HG02571 (cell line): ENCODE measurements at regions not wholly inside any gene's neighbourhood (a gene's known extent, or its start where the extent isn't known, plus 50 kb on each side); places are given as distances from the start of the nearest gene placed in this dataset.

Source experiments
- ATAC-seq: cut with Tn5 transposase; IDR thresholded peaks from one replicate; pipeline ENCODE4 v1.9.1; 2021; ENCODE audit warnings: mild to moderate bottlenecking, moderate library complexity; ENCODE audit not compliant: unreplicated experiment

DNA sequence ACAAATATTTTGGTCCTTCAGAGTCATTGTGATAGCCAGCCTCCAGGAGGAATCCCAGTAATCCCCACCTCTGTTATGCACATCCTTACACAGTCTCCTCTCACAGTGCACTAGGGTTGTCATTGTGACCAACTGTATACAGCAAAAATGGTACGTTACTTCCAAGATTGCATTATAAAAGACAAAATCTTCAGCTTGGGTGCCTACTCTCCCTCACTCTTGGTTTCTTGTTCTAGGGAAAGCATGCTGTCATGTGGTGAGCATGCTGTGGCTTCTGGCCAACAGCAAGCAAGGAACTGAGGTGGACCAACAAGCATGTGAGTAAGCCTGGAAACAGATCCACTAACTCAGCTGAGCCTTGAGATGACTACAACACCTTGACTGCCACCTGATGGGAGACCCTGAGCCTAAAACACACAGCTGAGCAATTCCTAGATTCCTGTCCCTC lies 130.1 kb upstream of the DST start:
- ATAC-seq: peak; percentile 60

GRCh38 chr6:56771929-56772607 lies 129.4 kb upstream of the DST start:
- ATAC-seq: no peak

- ATAC-seq: no peak
Measured at GRCh38 chr6:56771189-56771588, 128.5 kb upstream of the DST start.

GRCh38 chr6:56770011-56770520 lies 127.4 kb upstream of the DST start:
- ATAC-seq: no peak

DNA sequence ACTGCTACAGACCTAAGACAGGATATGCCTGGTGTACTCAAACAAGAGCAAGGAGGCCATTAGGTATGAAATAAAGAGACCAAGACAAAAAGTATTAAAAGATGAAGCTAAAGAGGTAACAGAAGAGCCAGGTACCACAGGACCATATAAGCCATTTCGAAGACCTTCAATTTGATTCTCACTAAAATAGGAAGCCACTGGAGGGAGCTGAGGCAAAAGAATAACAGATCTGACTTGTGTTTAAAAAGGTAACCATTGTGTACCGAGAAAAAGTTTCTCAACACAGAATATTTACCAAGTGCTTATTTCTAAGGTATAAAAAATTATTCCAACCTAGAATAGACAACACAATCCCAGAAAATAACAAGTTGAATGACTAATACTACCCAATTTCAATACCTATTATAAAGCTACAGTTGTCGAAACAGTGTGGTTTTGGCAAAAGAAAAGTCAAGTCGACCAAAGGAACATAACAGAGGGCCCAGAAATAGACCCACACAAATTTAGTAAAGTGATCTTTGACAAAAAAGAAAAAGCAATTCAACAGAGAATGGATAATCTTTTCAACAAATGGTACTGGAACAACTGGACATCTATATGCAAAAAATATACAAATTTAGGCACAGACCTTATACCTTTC lies 125.3 kb upstream of the DST start:
- no peak for ATAC-seq

- no peak for ATAC-seq
Measured at GRCh38 chr6:56767435-56767834, 124.7 kb upstream of the DST start.

- ATAC-seq: peak; percentile 80
Measured at GRCh38 chr6:56766806-56767178, 124.1 kb upstream of the DST start.

DNA sequence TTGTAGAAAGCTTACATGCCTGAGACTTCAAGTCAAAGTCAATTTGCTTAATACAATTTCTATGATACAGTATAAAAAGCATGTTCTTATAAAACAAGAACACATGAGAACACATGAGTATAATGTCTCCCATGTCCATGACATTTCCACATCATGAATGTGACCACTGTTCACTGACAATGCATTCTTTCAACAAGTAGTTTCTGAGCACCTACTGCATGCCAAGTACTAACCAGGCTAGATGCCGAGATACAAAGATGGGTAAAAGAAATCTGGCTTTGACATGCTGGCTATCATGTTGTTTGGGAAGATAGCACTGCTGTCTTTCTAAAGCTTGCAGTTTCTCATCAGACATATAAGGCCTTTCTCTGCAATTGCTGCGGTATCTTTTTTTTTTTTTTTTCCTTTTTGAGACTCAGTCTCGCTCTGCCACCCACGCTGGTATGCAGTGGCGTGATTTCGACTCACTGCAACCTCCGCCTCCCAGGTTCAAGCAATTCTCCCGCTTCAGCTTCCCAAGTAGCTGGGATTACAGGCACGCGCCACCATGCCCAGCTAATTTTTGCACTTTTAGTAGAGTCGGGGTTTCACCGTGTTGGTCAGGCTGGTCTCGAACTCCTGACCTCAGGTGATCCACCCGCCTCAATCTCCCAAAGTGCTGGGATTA lies 123.6 kb upstream of the DST start:
- ATAC-seq: no peak

DNA sequence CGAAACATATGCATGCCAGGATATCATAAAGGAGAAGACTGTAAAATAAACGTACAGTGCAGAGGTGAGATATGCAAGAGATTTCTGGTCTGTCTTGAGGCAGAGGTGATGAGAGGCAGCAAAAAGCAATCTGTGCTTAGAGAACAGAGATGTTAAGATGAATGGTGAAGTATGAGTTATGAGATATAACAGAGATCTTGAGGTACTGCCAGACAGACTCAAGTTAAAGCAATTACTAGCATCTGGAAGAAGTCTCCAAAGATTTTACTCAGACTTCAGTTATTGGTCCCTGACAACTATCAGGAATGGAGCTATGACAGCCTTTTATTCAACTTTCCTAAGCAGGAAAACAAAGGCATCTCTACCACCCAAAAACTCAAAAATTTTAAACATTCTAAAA lies 122.8 kb upstream of the DST start:
- no peak for ATAC-seq

GRCh38 chr6:56764081-56764566 lies 121.4 kb upstream of the DST start:
- ATAC-seq: peak; percentile 53

DNA sequence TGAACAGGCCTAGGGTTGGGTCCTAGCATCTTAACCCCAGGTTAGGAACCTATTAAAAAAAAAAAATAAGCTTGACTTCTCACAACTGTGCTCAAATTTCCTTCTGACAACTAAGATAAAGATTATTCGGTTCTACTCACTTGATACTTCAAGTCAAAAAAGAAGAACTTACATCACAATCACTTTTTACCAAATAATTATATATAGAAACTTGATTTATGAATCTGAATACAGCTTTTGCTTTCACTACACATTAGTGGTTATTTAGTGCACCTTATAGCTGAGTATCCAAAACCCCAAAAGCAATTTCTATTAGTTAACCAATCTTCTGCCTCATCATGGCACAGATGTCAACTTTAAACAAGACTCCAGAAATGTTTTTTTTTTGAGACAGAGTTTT lies 119.0 kb upstream of the DST start:
- ATAC-seq: no peak

DNA sequence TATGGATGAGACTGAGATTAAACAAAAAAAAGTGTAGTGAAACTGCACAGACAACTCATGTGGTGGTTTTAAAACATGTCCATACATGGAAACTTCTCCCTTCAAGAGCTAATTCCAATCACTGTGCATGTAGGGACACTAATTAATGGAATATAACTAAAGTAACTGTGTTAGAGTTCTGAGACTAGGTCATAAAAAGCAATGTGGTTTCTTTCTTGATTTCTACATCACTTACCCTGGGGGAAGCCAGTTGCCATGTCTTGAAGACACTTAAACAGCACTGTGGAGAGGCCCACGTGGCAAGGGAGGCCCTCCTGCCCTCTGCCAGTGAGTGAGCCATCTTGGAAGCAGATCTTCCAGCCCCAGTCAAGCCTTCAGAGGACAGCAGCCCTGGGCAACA lies 118.2 kb upstream of the DST start:
- ATAC-seq: no peak

GRCh38 chr6:56759521-56759920 lies 116.8 kb upstream of the DST start:
- ATAC-seq: no peak

GRCh38 chr6:56758553-56758952 lies 115.9 kb upstream of the DST start:
- no peak for ATAC-seq

GRCh38 chr6:56758120-56758519 lies 115.4 kb upstream of the DST start:
- ATAC-seq: no peak

DNA sequence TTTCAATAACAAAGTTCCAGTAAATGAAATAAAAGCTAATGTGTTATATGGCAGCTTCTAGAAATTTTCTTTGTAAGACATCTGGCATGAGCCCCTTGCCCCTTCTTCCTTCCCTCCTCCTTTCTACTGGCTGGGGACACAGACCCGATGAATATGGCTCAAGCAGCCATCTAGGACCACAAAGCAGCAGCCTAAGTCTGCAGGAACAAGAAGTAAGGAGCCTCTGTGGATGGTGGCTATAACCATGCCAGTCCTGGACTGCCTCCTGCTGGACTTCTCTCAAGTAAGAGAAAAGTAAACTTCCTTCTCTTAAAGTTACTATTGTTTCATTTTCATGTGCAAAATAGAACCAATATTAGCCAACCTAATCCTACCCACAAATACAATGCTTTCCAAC lies 114.9 kb upstream of the DST start:
- no peak for ATAC-seq

GRCh38 chr6:56756791-56757587 lies 114.3 kb upstream of the DST start:
- no peak for ATAC-seq

GRCh38 chr6:56756219-56756789 lies 113.6 kb upstream of the DST start:
- no peak for ATAC-seq

DNA sequence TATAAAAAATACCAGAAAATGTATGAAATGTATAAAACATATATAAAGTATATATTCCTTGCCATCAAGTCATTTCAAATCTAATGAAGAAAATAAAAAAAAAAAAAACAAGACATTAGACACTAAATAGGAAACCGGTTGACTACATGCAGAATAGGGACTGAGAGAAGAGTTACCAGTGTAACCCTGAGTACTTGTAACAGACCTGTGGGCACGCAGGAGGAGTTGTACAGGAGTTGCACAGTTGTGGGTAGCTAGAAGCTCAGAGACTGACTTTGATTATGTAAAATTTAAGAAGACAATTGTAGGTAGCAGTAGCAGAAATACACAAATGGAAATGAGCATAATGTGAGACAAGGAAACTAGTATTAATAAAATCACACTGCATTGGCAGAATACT lies 112.4 kb upstream of the DST start:
- ATAC-seq: no peak

DNA sequence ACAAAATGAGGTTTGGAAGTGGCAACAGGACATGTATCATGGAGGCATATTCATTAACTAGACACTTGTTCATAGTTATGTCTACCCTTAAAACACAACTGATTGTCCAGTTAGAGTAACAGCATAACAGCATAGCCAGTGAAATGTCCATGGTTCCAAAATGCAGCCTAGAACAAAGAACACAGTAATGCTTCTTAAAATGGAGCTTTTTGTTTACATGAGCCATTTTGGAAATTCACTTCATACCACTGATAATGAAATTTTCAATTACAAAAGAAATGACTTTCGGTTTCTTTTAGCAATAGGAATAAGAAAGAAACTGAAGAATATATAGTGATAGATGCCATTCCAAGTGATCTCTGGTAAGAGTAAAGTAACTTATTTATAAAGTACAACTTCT lies 111.1 kb upstream of the DST start:
- no peak for ATAC-seq

DNA sequence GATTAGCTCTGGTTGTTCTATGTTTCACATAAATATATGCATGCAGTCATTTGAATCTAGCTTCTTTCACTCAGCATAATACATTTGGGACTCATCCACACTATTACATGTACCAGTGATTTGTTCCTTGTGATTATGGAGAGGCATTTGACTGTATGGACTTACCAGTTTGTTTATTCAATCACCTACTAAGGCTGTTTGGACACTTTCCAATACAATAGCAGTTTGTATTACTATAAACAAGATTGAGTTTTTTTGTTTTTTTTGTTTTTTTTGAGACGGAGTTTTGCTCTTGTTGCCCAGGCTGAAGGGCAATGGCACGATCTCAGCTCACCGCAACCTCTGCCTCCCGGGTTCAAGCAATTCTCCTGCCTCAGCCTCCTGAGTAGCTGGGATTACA lies 109.8 kb upstream of the DST start:
- ATAC-seq: no peak
